ENCODE measurements at regions not wholly inside any gene's neighbourhood (a gene's known extent, or its start where the extent isn't known, plus 50 kb on each side); places are given as distances from the start of the nearest gene placed in this dataset.

DNA sequence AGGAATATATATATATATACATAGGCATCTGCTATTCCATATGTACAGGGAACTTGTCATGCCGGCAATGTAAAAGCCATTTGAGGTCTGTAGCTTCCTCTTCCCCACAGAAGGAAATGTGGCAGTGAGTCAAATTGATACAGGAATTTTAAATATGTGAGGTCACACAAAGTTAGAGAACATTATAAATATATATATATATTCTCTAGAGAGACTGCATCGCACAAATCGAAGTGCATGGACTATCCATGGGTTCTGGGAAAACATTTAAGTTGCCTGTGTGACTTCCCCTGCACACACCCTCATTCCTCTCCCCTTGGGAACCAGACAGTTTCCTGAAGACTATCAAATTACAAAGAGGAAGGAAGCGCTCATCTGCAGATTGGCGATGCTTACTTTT, 100.9 kb upstream of the CCDC91 start:
- H3K36me3 ChIP-seq (ENCODE audit: insufficient read depth, low read length), result no peaks in the 10 kb centered on the region
- H3K4me1 ChIP-seq (ENCODE audit: insufficient read depth, low read length, poor library complexity, severe bottlenecking), result peaks cover 24% of the 10 kb centered on the region
- peaks cover 6% of the 10 kb centered on the region for H3K27me3 ChIP-seq (ENCODE audit: insufficient read depth, low read length, poor library complexity, severe bottlenecking)
- no peaks in the 10 kb centered on the region for H3K79me2 ChIP-seq (ENCODE audit: insufficient read depth, low read length)
- H3K4me3 ChIP-seq (ENCODE audit: low read length, poor library complexity, severe bottlenecking), result peak overlapping the region; percentile 8
- no peaks in the 10 kb centered on the region for H3F3A ChIP-seq (ENCODE audit: low read depth)
- H3K9me2 ChIP-seq (replicated peaks; ENCODE audit: low read depth, low read length), result no peaks in the 10 kb centered on the region
- no peaks in the 10 kb centered on the region for H3K9me3 ChIP-seq (ENCODE audit: insufficient read depth, low read depth, low read length)
- H2AFZ ChIP-seq (ENCODE audit: low read length), result no peak overlapping the region
- no peaks in the 10 kb centered on the region for H4K20me1 ChIP-seq (ENCODE audit: insufficient read depth, low read length, poor library complexity, severe bottlenecking)
- H3K9ac ChIP-seq (ENCODE audit: low read depth, low read length, poor library complexity, severe bottlenecking), result no peak overlapping the region
- H3K4me2 ChIP-seq (ENCODE audit: low read depth, low read length, poor library complexity, severe bottlenecking), result peak overlapping the region; percentile 44
- no peak for TF ChIP-seq EZH2phosphoT487 (IDR thresholded peaks at IDR 0.05; ENCODE audit: borderline replicate concordance)
- no peak for TF ChIP-seq CTCF (conservative IDR thresholded peaks at IDR 0.05; ENCODE audit: low read length)

- TF ChIP-seq EZH2phosphoT487 (IDR thresholded peaks at IDR 0.05; ENCODE audit: borderline replicate concordance) (no peak), CTCF (conservative IDR thresholded peaks at IDR 0.05; ENCODE audit: low read length) (no peak)
- Histone ChIP-seq H3K9ac (ENCODE audit: low read depth, low read length, poor library complexity, severe bottlenecking) (no peak overlapping the region), H3K4me1 (ENCODE audit: insufficient read depth, low read length, poor library complexity, severe bottlenecking) (peaks cover 24% of the 10 kb centered on the region), H2AFZ (ENCODE audit: low read length) (no peak overlapping the region), H3K4me3 (ENCODE audit: low read length, poor library complexity, severe bottlenecking) (no peak overlapping the region), H3K4me2 (ENCODE audit: low read depth, low read length, poor library complexity, severe bottlenecking) (no peak overlapping the region), H3K9me2 (replicated peaks; ENCODE audit: low read depth, low read length) (no peaks in the 10 kb centered on the region), H3K9me3 (ENCODE audit: insufficient read depth, low read depth, low read length) (no peaks in the 10 kb centered on the region), H3K36me3 (ENCODE audit: insufficient read depth, low read length) (no peaks in the 10 kb centered on the region), H3F3A (ENCODE audit: low read depth) (no peaks in the 10 kb centered on the region), H3K79me2 (ENCODE audit: insufficient read depth, low read length) (no peaks in the 10 kb centered on the region), H3K27me3 (ENCODE audit: insufficient read depth, low read length, poor library complexity, severe bottlenecking) (no peaks in the 10 kb centered on the region), H4K20me1 (ENCODE audit: insufficient read depth, low read length, poor library complexity, severe bottlenecking) (no peaks in the 10 kb centered on the region)
These were observed 99.4 kb upstream of the CCDC91 start for GRCh38 chr12:28090835-28091234.

- H3K27me3 ChIP-seq (ENCODE audit: insufficient read depth, low read length, poor library complexity, severe bottlenecking), result no peaks in the 10 kb centered on the region
- H3K79me2 ChIP-seq (ENCODE audit: insufficient read depth, low read length), result no peaks in the 10 kb centered on the region
- H3K9ac ChIP-seq (ENCODE audit: low read depth, low read length, poor library complexity, severe bottlenecking), result no peak overlapping the region
- H3K4me1 ChIP-seq (ENCODE audit: insufficient read depth, low read length, poor library complexity, severe bottlenecking), result peaks cover 24% of the 10 kb centered on the region
- no peak overlapping the region for H2AFZ ChIP-seq (ENCODE audit: low read length)
- H3K4me3 ChIP-seq (ENCODE audit: low read length, poor library complexity, severe bottlenecking), result no peak overlapping the region
- no peaks in the 10 kb centered on the region for H3K36me3 ChIP-seq (ENCODE audit: insufficient read depth, low read length)
- H4K20me1 ChIP-seq (ENCODE audit: insufficient read depth, low read length, poor library complexity, severe bottlenecking), result no peaks in the 10 kb centered on the region
- H3K9me3 ChIP-seq (ENCODE audit: insufficient read depth, low read depth, low read length), result no peaks in the 10 kb centered on the region
- TF ChIP-seq EZH2phosphoT487 (IDR thresholded peaks at IDR 0.05; ENCODE audit: borderline replicate concordance) (no peak), CTCF (conservative IDR thresholded peaks at IDR 0.05; ENCODE audit: low read length) (no peak)
- H3F3A ChIP-seq (ENCODE audit: low read depth), result no peaks in the 10 kb centered on the region
- H3K4me2 ChIP-seq (ENCODE audit: low read depth, low read length, poor library complexity, severe bottlenecking), result no peak overlapping the region
- H3K9me2 ChIP-seq (replicated peaks; ENCODE audit: low read depth, low read length), result no peaks in the 10 kb centered on the region
These were observed 97.9 kb upstream of the CCDC91 start for GRCh38 chr12:28092396-28092795.
